Motor neuron (in vitro differentiated cells): ENCODE measurements at regions not wholly inside any gene's neighbourhood (a gene's known extent, or its start where the extent isn't known, plus 50 kb on each side); places are given as distances from the start of the nearest gene placed in this dataset.

Source experiments
- ATAC-seq, 8 experiments: fragments of 200-7000 bp; cut with Tn5 transposase; replicated peaks in 6 of 8; 2 replicates each; pipeline ENCODE4 v1.8.0; 2021; ENCODE audit warnings: mild to moderate bottlenecking in 8 of 8, moderate library complexity in 8 of 8
- H3K27ac ChIP-seq, 2 donors: fragments of 250-450 bp; sonication (Bioruptor Pico); 2 replicates each; pipeline ENCODE4 v1.9.0; 2021; ENCODE audit warnings: antibody characterized with exemption in 2 of 2, mild to moderate bottlenecking in 2 of 2, moderate library complexity in 1 of 2
- H3K4me1 ChIP-seq, 2 donors: fragments of 250-450 bp; sonication (Bioruptor Pico); replicated peaks in 1 of 2; 2 replicates each; pipeline ENCODE4 v1.6.1; 2021; ENCODE audit warnings: antibody characterized with exemption in 2 of 2, mild to moderate bottlenecking in 2 of 2, moderate library complexity in 1 of 2
- H3K4me3 ChIP-seq, 5 donors: fragments of 250-450 bp; sonication (Bioruptor Pico); 2 replicates each; pipeline ENCODE4 v1.9.0; 2021; ENCODE audit warnings: antibody characterized with exemption in 5 of 5, mild to moderate bottlenecking in 5 of 5, moderate library complexity in 4 of 5
- WGBS, 10 experiments: fragments of 450-650 bp; shearing (Covaris generic); methylation state at CpG; one replicate each; pipeline ENCODE4 v1.0.0; 2022; 5-methylcytosine and 5-hydroxymethylcytosine counted together
- in situ Hi-C, 9 experiments: fragments of 400-800 bp; cut with MboI; loops; one replicate each; pipeline ENCODE4 v1.15.0; 2021; ENCODE audit warnings: low sequenced_read_pairs in 9 of 9, low pct_unique_long_range_greater_than_20kb in 2 of 9; ENCODE audit not compliant: unreplicated experiment in 9 of 9

- in situ Hi-C loops, result no loop called here
- peak overlapping the region; percentile 83 to 99 (median 95) for H3K4me3 ChIP-seq
Measured at GRCh38 chr18:46337271-46337670, 233.1 kb downstream of the HAUS1 start.

GRCh38 chr18:46338205-46338604 lies 234.0 kb downstream of the HAUS1 start:
- ATAC-seq, result peak; percentile 4 to 50 (median 15)
- in situ Hi-C loops, result no loop called here
- Histone ChIP-seq H3K4me3 (peak overlapping the region; percentile 83 to 99 (median 95)), H3K4me1 (peaks cover 32 to 36% of the 10 kb centered on the region in 2 donors), H3K27ac (peak overlapping the region; percentile 82 to 99)
- WGBS, 10 experiments, result 0 to 43% (median 10%) methylated on average over 1 to 2 of the region's 2 CpGs; no CpG with 5 or more reads in 3 of the 10 experiments

More at GRCh38 chr18:46337271-46337670, 233.1 kb downstream of the HAUS1 start:
- ATAC-seq, result no peak
- Histone ChIP-seq H3K27ac (peak overlapping the region; percentile 82 to 99), H3K4me1 (peaks cover 38 to 45% of the 10 kb centered on the region in 2 donors)
- 0 to 67% (median 20%) methylated on average over 1 to 10 of the region's 10 CpGs; no CpG with 5 or more reads in 2 of the 10 experiments for WGBS, 10 experiments

- 0 to 63% (median 10%) methylated on average over 1 to 6 of the region's 7 CpGs for WGBS, 10 experiments
- Histone ChIP-seq H3K27ac (peak overlapping the region; percentile 82 to 99), H3K4me1 (peaks cover 35 to 41% of the 10 kb centered on the region in 2 donors), H3K4me3 (peak overlapping the region; percentile 83 to 99 (median 95))
- in situ Hi-C loops, result no loop called here
- ATAC-seq, result peak in 5 of 8 experiments; percentile 34 to 44 (median 40)
Measured at GRCh38 chr18:46338766-46339165, 234.6 kb downstream of the HAUS1 start.

GRCh38 chr18:46340716-46341115 lies 236.5 kb downstream of the HAUS1 start:
- in situ Hi-C loops, result no loop called here
- 0 to 100% (median 93%) methylated on average over 1 to 7 of the region's 7 CpGs; no CpG with 5 or more reads in 3 of the 10 experiments for WGBS, 10 experiments
- Histone ChIP-seq H3K4me1 (peaks cover 36 to 44% of the 10 kb centered on the region in 2 donors), H3K4me3 (no peak overlapping the region), H3K27ac (no peak overlapping the region)
- ATAC-seq, result no peak

GRCh38 chr18:46341986-46342525 lies 237.9 kb downstream of the HAUS1 start:
- WGBS, 10 experiments, result 0 to 100% (median 79%) methylated on average over 1 to 3 of the region's 6 CpGs; no CpG with 5 or more reads in 2 of the 10 experiments
- no peak for ATAC-seq
- H3K4me1 ChIP-seq, result peaks cover 36 to 44% of the 10 kb centered on the region in 2 donors

GRCh38 chr18:46343456-46343855 lies 239.3 kb downstream of the HAUS1 start:
- H3K27ac ChIP-seq, result peak overlapping the region in 1 of 2 donors; percentile 1
- in situ Hi-C loops, result no loop called here
- ATAC-seq, result no peak

More at GRCh38 chr18:46341986-46342525, 237.9 kb downstream of the HAUS1 start:
- no peak overlapping the region for H3K27ac ChIP-seq
- in situ Hi-C loops, result no loop called here
- no peak overlapping the region for H3K4me3 ChIP-seq

GRCh38 chr18:46343931-46344372 lies 239.8 kb downstream of the HAUS1 start:
- Histone ChIP-seq H3K4me3 (no peak overlapping the region), H3K27ac (peak overlapping the region in 1 of 2 donors; percentile 1), H3K4me1 (peaks cover 28 to 33% of the 10 kb centered on the region in 2 donors)
- peak in 7 of 8 experiments; percentile 29 to 89 (median 81) for ATAC-seq
- WGBS, 10 experiments, result 60 to 80% (median 64%) methylated on average over 1 to 2 of the region's 10 CpGs; no CpG with 5 or more reads in 7 of the 10 experiments
- in situ Hi-C loops, result no loop called here

More at GRCh38 chr18:46343456-46343855, 239.3 kb downstream of the HAUS1 start:
- WGBS, 10 experiments, result 0 to 100% (median 80%) methylated on average over 1 to 7 of the region's 7 CpGs; no CpG with 5 or more reads in 3 of the 10 experiments
- H3K4me1 ChIP-seq, result peaks cover 29 to 37% of the 10 kb centered on the region in 2 donors
- H3K4me3 ChIP-seq, result no peak overlapping the region

GRCh38 chr18:46344416-46345180 lies 240.4 kb downstream of the HAUS1 start:
- in situ Hi-C loops, result no loop called here
- ATAC-seq, result peak in 3 of 8 experiments; percentile 8 to 12 (median 10)
- WGBS, 10 experiments, result 17 to 100% (median 89%) methylated on average over 1 to 3 of the region's 14 CpGs; no CpG with 5 or more reads in 6 of the 10 experiments
- Histone ChIP-seq H3K27ac (no peak overlapping the region), H3K4me1 (peaks cover 27 to 28% of the 10 kb centered on the region in 2 donors), H3K4me3 (no peak overlapping the region)

- ATAC-seq, result no peak
- Histone ChIP-seq H3K4me1 (peaks cover 27 to 28% of the 10 kb centered on the region in 2 donors), H3K27ac (no peak overlapping the region), H3K4me3 (no peak overlapping the region)
- in situ Hi-C loops, result no loop called here
- 93 to 100% methylated on average over 1 to 3 of the region's 4 CpGs; no CpG with 5 or more reads in 8 of the 10 experiments for WGBS, 10 experiments
Measured at GRCh38 chr18:46345181-46345465, 240.9 kb downstream of the HAUS1 start.

- ATAC-seq, result no peak
- in situ Hi-C loops, result no loop called here
- Histone ChIP-seq H3K4me1 (peaks cover 21 to 30% of the 10 kb centered on the region in 2 donors), H3K27ac (no peak overlapping the region), H3K4me3 (no peak overlapping the region)
- WGBS, 10 experiments, result 40 to 97% (median 88%) methylated on average over 2 to 5 of the region's 6 CpGs; no CpG with 5 or more reads in 6 of the 10 experiments
Measured at GRCh38 chr18:46346213-46346612, 242.0 kb downstream of the HAUS1 start.

GRCh38 chr18:46346896-46347630 lies 242.9 kb downstream of the HAUS1 start:
- Histone ChIP-seq H3K4me1 (peaks cover 19 to 32% of the 10 kb centered on the region in 2 donors), H3K27ac (no peak overlapping the region), H3K4me3 (no peak overlapping the region)
- 52 to 98% (median 71%) methylated on average over 2 to 11 of the region's 19 CpGs; no CpG with 5 or more reads in 4 of the 10 experiments for WGBS, 10 experiments
- in situ Hi-C loops, result no loop called here
- ATAC-seq, result no peak

- 34 to 95% (median 78%) methylated on average over 2 to 7 of the region's 13 CpGs; no CpG with 5 or more reads in 4 of the 10 experiments for WGBS, 10 experiments
Measured at GRCh38 chr18:46350598-46351159, 246.5 kb downstream of the HAUS1 start.

More at GRCh38 chr18:46350598-46351159, 246.5 kb downstream of the HAUS1 start:
- Histone ChIP-seq H3K4me3 (no peak overlapping the region), H3K27ac (peak overlapping the region in 1 of 2 donors; percentile 21), H3K4me1 (peaks cover 10 to 28% of the 10 kb centered on the region in 2 donors)
- in situ Hi-C loops, result no loop called here
- ATAC-seq, result peak in 5 of 8 experiments; percentile 86 to 94 (median 92)
